Karpas-422 (cell line): ENCODE measurements at regions not wholly inside any gene's neighbourhood (a gene's known extent, or its start where the extent isn't known, plus 50 kb on each side); places are given as distances from the start of the nearest gene placed in this dataset.

ENCODE experiments used
- DNase-seq: peaks from one replicate; pipeline ENCODE4 v3.0.0-alpha.2; 2015
- H2AFZ ChIP-seq: fragments of 200-600 bp; sonication (generic); 2 replicates; pipeline ENCODE4 v1.6.1; 2014; ENCODE audit warnings: antibody characterized with exemption, low read length, mixed read lengths
- H3K27ac ChIP-seq: fragments of 200-600 bp; sonication (generic); 2 replicates; pipeline ENCODE4 v1.5.1; 2014; ENCODE audit warnings: mild to moderate bottlenecking, low read length, moderate library complexity
- H3K27me3 ChIP-seq: fragments of 200-600 bp; sonication (generic); 2 replicates; pipeline ENCODE4 v1.6.1; 2014; ENCODE audit warnings: low read length, mixed read lengths
- H3K36me3 ChIP-seq: fragments of 200-600 bp; sonication (generic); 2 replicates; pipeline ENCODE4 v1.6.1; 2014; ENCODE audit warnings: low read length, mixed read lengths; ENCODE audit not compliant: insufficient read depth
- H3K4me1 ChIP-seq: fragments of 200-600 bp; sonication (generic); 2 replicates; pipeline ENCODE4 v1.6.1; 2014; ENCODE audit warnings: mild to moderate bottlenecking, low read length, mixed read lengths
- H3K4me2 ChIP-seq: fragments of 200-600 bp; sonication (generic); 2 replicates; pipeline ENCODE4 v1.6.1; 2014; ENCODE audit warnings: low read length, low read depth, mild to moderate bottlenecking; ENCODE audit not compliant: poor library complexity, severe bottlenecking
- H3K4me3 ChIP-seq: fragments of 200-600 bp; sonication (generic); 2 replicates; pipeline ENCODE4 v1.5.1; 2014; ENCODE audit warnings: mild to moderate bottlenecking, antibody characterized with exemption, low read length, mixed read lengths
- H3K79me2 ChIP-seq: fragments of 200-600 bp; sonication (generic); 2 replicates; pipeline ENCODE4 v1.6.1; 2014; ENCODE audit warnings: mild to moderate bottlenecking, low read length, mixed read lengths
- H3K9ac ChIP-seq: fragments of 200-600 bp; sonication (generic); 2 replicates; pipeline ENCODE4 v1.6.0; 2014; ENCODE audit warnings: low read length
- H3K9me2 ChIP-seq: fragments of 200-600 bp; sonication (generic), shearing (Covaris generic); replicated peaks from 2 replicates; pipeline ENCODE4 v1.6.0; 2014; ENCODE audit warnings: mild to moderate bottlenecking, low read length, moderate library complexity; ENCODE audit not compliant: insufficient read depth
- H3K9me3 ChIP-seq: fragments of 300-700, 200-600 bp; sonication (generic); 2 replicates; pipeline ENCODE4 v1.6.1; 2014; ENCODE audit warnings: low read length, mixed read lengths
- H4K20me1 ChIP-seq: fragments of 200-600 bp; sonication (generic); 2 replicates; pipeline ENCODE4 v1.6.1; 2014; ENCODE audit warnings: mild to moderate bottlenecking, antibody characterized with exemption, low read length, low read depth; ENCODE audit not compliant: insufficient read depth

GRCh38 chr1:220991506-220991905 is 112.3 kb downstream of the HLX start:
- no peak for DNase-seq
- no peak overlapping the region for H2AFZ ChIP-seq
- H3K4me3 ChIP-seq: no peak overlapping the region
- no peaks in the 10 kb centered on the region for H4K20me1 ChIP-seq
- H3K36me3 ChIP-seq: no peaks in the 10 kb centered on the region
- no peak overlapping the region for H3K27ac ChIP-seq
- H3K4me2 ChIP-seq: no peak overlapping the region
- no peak overlapping the region for H3K9ac ChIP-seq
- H3K79me2 ChIP-seq: no peaks in the 10 kb centered on the region
- no peaks in the 10 kb centered on the region for H3K9me2 ChIP-seq
- H3K27me3 ChIP-seq: no peaks in the 10 kb centered on the region
- no peaks in the 10 kb centered on the region for H3K4me1 ChIP-seq
- H3K9me3 ChIP-seq: no peaks in the 10 kb centered on the region

GRCh38 chr1:220991959-220992704 is 112.9 kb downstream of the HLX start:
- no peaks in the 10 kb centered on the region for H3K4me1 ChIP-seq
- H2AFZ ChIP-seq: no peak overlapping the region
- H3K27ac ChIP-seq: no peak overlapping the region
- no peaks in the 10 kb centered on the region for H3K9me3 ChIP-seq
- H3K9ac ChIP-seq: no peak overlapping the region
- no peaks in the 10 kb centered on the region for H3K79me2 ChIP-seq
- no peaks in the 10 kb centered on the region for H3K9me2 ChIP-seq
- H3K4me3 ChIP-seq: no peak overlapping the region
- H4K20me1 ChIP-seq: no peaks in the 10 kb centered on the region
- H3K4me2 ChIP-seq: no peak overlapping the region
- DNase-seq: no peak
- no peaks in the 10 kb centered on the region for H3K36me3 ChIP-seq
- H3K27me3 ChIP-seq: no peaks in the 10 kb centered on the region

GRCh38 chr1:220992705-220993052 is 113.4 kb downstream of the HLX start:
- Histone ChIP-seq H3K4me3 (no peak overlapping the region), H3K79me2 (no peaks in the 10 kb centered on the region), H2AFZ (no peak overlapping the region), H3K4me1 (no peaks in the 10 kb centered on the region), H3K27me3 (no peaks in the 10 kb centered on the region), H4K20me1 (no peaks in the 10 kb centered on the region), H3K9me3 (no peaks in the 10 kb centered on the region), H3K4me2 (no peak overlapping the region), H3K36me3 (no peaks in the 10 kb centered on the region), H3K9ac (no peak overlapping the region), H3K27ac (no peak overlapping the region), H3K9me2 (no peaks in the 10 kb centered on the region)
- no peak for DNase-seq

- Histone ChIP-seq H3K4me2 (no peak overlapping the region), H3K27me3 (no peaks in the 10 kb centered on the region), H3K9me3 (no peaks in the 10 kb centered on the region), H4K20me1 (no peaks in the 10 kb centered on the region), H3K4me3 (no peak overlapping the region), H3K4me1 (no peaks in the 10 kb centered on the region), H2AFZ (no peak overlapping the region), H3K27ac (no peak overlapping the region), H3K9ac (no peak overlapping the region), H3K9me2 (no peaks in the 10 kb centered on the region), H3K79me2 (no peaks in the 10 kb centered on the region), H3K36me3 (no peaks in the 10 kb centered on the region)
- no peak for DNase-seq
These were observed 115.4 kb downstream of the HLX start for GRCh38 chr1:220994671-220995070.

- Histone ChIP-seq H4K20me1 (no peaks in the 10 kb centered on the region), H3K9me2 (no peaks in the 10 kb centered on the region), H2AFZ (no peak overlapping the region), H3K27ac (no peak overlapping the region), H3K79me2 (no peaks in the 10 kb centered on the region), H3K4me2 (no peak overlapping the region), H3K4me1 (no peaks in the 10 kb centered on the region), H3K9ac (no peak overlapping the region), H3K9me3 (no peaks in the 10 kb centered on the region), H3K27me3 (no peaks in the 10 kb centered on the region), H3K36me3 (no peaks in the 10 kb centered on the region), H3K4me3 (no peak overlapping the region)
- DNase-seq: no peak
These were observed 118.5 kb downstream of the HLX start for GRCh38 chr1:220997791-220998190.

- no peak overlapping the region for H2AFZ ChIP-seq
- H3K27ac ChIP-seq: no peak overlapping the region
- no peaks in the 10 kb centered on the region for H3K27me3 ChIP-seq
- H3K4me2 ChIP-seq: no peak overlapping the region
- H4K20me1 ChIP-seq: no peaks in the 10 kb centered on the region
- H3K9ac ChIP-seq: no peak overlapping the region
- no peaks in the 10 kb centered on the region for H3K79me2 ChIP-seq
- no peaks in the 10 kb centered on the region for H3K4me1 ChIP-seq
- H3K9me2 ChIP-seq: no peaks in the 10 kb centered on the region
- H3K36me3 ChIP-seq: no peaks in the 10 kb centered on the region
- H3K4me3 ChIP-seq: no peak overlapping the region
- DNase-seq: no peak
- H3K9me3 ChIP-seq: no peaks in the 10 kb centered on the region
These were observed 120.9 kb downstream of the HLX start for GRCh38 chr1:220999872-221000863.

- no peaks in the 10 kb centered on the region for H3K9me3 ChIP-seq
These were observed 121.9 kb downstream of the HLX start for GRCh38 chr1:221001167-221001566.

GRCh38 chr1:221002601-221003000 is 123.4 kb downstream of the HLX start:
- no peak for DNase-seq
- no peak overlapping the region for H3K4me2 ChIP-seq
- no peaks in the 10 kb centered on the region for H3K36me3 ChIP-seq
- no peaks in the 10 kb centered on the region for H3K79me2 ChIP-seq
- no peaks in the 10 kb centered on the region for H3K4me1 ChIP-seq
- H3K27ac ChIP-seq: no peak overlapping the region
- H3K9me3 ChIP-seq: no peaks in the 10 kb centered on the region
- no peak overlapping the region for H2AFZ ChIP-seq
- H3K9ac ChIP-seq: no peak overlapping the region
- H3K27me3 ChIP-seq: no peaks in the 10 kb centered on the region
- no peak overlapping the region for H3K4me3 ChIP-seq
- no peaks in the 10 kb centered on the region for H3K9me2 ChIP-seq
- H4K20me1 ChIP-seq: no peaks in the 10 kb centered on the region

More at GRCh38 chr1:221001167-221001566, 121.9 kb downstream of the HLX start:
- no peaks in the 10 kb centered on the region for H3K27me3 ChIP-seq
- no peaks in the 10 kb centered on the region for H3K36me3 ChIP-seq
- H3K4me3 ChIP-seq: no peak overlapping the region
- H4K20me1 ChIP-seq: no peaks in the 10 kb centered on the region
- H3K4me1 ChIP-seq: no peaks in the 10 kb centered on the region
- no peak overlapping the region for H3K4me2 ChIP-seq
- DNase-seq: no peak
- no peaks in the 10 kb centered on the region for H3K79me2 ChIP-seq
- H3K9me2 ChIP-seq: no peaks in the 10 kb centered on the region
- H3K27ac ChIP-seq: no peak overlapping the region
- no peak overlapping the region for H2AFZ ChIP-seq
- H3K9ac ChIP-seq: no peak overlapping the region
